ENCODE measurements at regions not wholly inside any gene's neighbourhood (a gene's known extent, or its start where the extent isn't known, plus 50 kb on each side); places are given as distances from the start of the nearest gene placed in this dataset.
A peak's percentile ranks its signal among the peaks of the same experiment; 100 is the strongest.

DNA sequence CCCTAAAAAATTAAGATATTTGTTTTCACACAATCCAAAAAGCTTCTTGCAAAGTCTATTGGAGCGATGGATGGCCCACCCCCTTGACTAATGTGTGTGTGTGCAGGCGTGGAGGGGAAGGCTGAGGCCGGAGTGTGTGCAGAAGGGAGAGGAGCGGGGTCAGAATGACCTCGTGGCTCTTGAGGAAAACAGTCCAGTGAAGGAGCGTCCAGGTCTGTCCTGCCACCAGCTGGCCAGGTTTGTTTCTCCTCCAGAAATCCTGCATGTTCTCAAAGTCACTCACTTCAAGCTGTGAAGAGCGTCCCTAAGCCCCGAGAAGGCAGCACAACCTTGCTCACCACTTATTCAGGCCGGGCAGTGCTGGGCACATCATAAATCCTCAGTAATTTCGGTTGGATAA is 69.5 kb upstream of the SSX2IP start:
- DNase-seq = no peak

DNA sequence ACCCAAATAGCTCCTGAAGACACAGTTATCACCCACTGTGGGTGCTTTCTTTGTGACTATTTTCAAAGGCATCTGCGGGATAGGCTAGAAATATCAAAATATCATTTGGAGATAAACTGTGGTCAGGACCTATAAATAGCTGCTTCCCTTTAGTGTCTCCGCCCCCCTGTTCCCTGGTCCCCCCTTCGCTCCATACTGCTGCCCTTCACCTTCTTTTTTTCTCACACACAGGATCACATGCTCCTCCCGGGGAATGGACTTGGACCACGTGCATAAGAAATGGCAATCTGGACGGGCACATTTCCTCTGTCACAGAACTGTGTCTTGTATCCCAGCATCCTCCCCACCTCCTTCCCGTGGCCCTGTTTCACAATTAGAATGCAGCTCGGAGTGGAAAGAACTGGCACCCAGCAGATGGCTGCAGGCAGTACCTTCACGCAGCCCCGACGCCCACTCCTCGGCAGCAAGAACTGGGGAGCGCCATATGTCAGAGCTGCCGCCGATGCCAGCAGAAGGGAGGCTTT is 68.8 kb upstream of the SSX2IP start:
- DNase-seq = no peak

DNA sequence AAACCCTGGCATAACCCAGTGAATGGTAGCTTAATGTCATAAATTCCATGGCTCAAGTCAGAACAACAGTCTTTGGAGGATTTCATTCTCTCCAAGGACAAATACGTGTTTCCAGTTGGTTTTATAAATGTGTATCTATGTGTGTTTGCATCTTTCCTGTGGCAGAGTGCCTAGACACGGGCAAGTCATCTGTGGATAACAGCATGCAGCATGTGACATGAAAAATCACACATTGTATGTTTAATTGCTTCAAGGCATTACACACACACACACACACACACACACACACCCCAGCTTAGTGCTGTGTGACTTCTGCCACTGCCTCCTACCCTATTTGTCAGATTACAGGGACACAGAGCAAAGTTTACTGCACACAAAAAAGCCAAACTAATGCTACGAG is 68.2 kb upstream of the SSX2IP start:
- DNase-seq = no peak

DNA sequence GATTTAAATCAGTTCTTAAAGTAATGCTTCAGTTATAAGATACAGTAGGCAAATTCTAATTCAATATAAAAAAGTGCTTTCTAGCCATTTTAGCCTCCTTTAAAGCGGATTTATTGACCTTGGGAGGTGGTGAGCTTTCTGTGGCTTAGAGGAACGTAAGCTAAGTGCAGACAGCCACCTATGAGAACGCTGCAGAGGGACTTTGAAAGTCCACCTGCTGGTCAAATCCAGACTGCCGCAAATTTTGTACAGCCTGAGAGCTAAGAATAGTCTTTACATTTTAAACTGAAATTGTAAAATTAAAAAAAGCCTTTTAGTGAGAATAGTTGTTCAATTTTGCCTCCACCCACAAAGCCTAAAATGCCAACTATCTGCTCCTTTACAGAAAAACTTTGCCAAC is 67.0 kb upstream of the SSX2IP start:
- DNase-seq = no peak

DNA sequence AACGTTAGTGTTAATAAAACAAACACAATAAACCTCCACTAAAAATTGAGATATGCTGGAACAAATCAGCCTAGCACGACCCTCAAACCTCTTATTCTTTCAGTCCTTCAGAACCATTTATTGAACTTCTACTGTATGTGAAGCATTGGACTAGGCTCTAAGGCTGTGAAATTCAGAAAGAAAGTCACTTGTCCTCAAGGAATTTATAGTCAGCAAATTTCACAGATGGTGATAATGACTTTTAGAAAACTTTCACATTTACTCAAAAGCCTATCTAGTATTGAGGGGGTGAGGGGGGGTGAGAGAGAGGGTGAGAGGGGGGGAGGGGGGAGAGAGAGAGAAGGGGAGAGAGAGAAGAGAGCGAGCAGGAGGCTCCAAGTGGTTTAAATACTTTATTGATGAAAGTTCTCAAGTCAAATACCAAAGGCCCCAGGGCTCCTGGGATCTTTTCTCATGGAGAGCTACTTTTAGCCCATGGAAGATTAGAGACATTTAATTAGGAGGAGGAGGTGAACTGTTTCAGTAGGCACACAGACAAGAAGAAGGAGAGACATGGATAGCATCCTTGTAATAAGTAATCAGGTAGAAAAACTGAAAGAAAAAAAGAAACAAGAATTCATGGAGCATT is 66.3 kb upstream of the SSX2IP start:
- no peak for DNase-seq

DNA sequence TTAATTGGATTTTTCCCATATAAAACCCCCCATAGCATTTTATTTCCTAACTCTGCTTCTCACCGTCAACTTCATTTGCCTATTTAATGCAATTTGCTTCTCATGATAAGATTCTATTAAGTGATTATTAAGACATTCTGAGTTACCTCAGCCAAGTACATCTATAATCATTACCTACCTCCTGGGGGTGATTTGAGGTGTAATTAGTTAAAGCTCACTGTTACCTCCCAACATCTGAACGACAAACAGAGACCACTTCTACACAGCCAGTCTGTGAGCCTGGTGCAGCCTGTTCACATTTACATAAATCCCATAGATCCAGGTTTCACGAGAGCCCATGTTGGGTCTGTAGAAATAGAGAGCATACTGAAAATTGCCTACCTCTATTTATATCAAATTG is 65.7 kb upstream of the SSX2IP start:
- no peak for DNase-seq

GRCh38 chr1:84755216-84755615 is 65.0 kb upstream of the SSX2IP start:
- DNase-seq = no peak

- DNase-seq = no peak
These were observed 64.1 kb upstream of the SSX2IP start for GRCh38 chr1:84754386-84754703.

GRCh38 chr1:84753516-84754385 is 63.5 kb upstream of the SSX2IP start:
- peak; percentile 44 for DNase-seq

- no peak for DNase-seq
These were observed 60.0 kb upstream of the SSX2IP start for GRCh38 chr1:84750110-84750730.

- DNase-seq = no peak
These were observed 59.2 kb upstream of the SSX2IP start for GRCh38 chr1:84749427-84749826.

- DNase-seq = no peak
These were observed 58.1 kb upstream of the SSX2IP start for GRCh38 chr1:84748364-84748763.

GRCh38 chr1:84745857-84746256 is 55.6 kb upstream of the SSX2IP start:
- DNase-seq = no peak

DNA sequence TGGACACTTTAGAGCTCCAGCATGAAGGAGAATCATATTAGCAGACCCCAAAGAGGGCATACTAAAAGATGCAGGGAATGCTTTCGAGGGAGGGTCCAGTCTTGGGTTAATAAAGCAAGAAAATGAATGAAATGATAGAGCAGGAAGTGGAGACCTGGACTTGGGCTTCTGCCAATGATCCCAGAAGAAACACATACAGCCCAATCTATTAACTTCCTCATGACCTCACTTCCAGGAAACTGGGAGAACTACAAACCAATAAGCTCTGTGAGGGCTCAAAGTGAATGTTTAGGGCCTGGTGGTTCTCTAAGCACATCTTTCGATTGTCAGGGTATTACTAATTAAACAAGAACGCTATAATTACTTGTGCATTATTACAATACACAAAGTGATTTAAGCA is 53.6 kb upstream of the SSX2IP start:
- DNase-seq = no peak

DNA sequence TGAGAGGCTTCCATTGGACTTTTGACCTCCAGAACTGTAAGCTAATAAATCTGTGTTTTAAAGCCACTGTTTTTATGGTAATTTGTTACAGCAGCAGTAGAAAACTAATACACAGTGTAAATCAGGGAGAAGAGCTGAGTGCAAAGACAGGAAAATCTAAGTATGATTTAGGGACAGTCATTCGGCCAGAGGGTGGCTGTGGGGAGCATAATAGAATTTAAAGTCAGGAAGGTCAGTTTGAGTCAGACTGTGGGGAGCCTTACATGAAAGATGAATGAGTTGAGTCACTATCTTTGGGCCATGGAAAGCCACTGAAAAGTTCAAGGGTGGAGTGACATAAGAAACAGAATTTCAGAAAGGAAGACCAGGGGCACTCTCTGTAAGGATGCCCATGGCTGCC is 52.4 kb upstream of the SSX2IP start:
- no peak for DNase-seq

DNA sequence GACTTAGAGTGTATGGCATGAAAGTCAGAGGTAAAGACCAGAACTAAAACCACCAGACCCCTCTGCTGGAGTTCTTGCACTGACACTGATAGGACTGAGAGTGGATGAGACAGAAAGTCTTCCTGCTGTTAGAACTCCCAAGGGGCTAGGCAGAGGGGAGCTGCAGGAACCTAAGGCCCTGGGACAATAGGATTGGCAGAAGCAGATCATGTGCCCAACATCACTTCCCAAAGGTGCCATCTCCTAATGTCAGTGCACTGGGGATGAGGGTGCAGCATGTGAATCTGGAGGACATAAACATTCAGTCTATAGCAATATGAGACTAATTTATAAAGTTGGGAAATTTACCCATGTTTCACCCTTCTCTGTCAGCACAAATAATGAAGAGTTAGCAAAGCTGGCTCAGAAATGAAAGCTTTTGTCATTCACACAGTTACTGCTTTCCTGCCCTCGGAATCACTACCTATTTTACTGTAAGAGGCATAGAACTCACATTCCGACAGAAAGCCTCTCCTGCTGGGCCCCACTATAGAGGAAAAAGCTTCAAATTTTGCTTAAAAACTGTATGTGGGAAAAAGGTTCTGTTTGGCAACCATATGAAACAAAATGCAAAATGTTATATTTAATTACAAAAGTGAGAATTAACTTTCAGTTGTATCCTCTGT is 49.9 kb upstream of the SSX2IP start:
- DNase-seq = no peak
